GM12892 (cell line): ENCODE measurements at regions not wholly inside any gene's neighbourhood (a gene's known extent, or its start where the extent isn't known, plus 50 kb on each side); places are given as distances from the start of the nearest gene placed in this dataset.

Experiments used
- POLR2A ChIP-seq: IDR thresholded peaks from 2 replicates; pipeline ENCODE4 v1.6.1; 2011; ENCODE audit warnings: low read depth, low read length, control low read depth
- POLR2AphosphoS5 ChIP-seq: IDR thresholded peaks from 2 replicates; pipeline ENCODE4 v1.6.1; 2011; ENCODE audit warnings: low read depth, low read length, control low read depth
- TAF1 ChIP-seq: IDR thresholded peaks from 2 replicates; pipeline ENCODE4 v1.6.1; 2011; ENCODE audit warnings: low read depth, mild to moderate bottlenecking, control low read depth, low read length, borderline replicate concordance

GRCh38 chr2:106735807-106736206, 150.2 kb downstream of the ST6GAL2 start:
- TF ChIP-seq POLR2A (no peak), POLR2AphosphoS5 (no peak), TAF1 (no peak)
